IPS-18a (cell line): ENCODE measurements at regions not wholly inside any gene's neighbourhood (a gene's known extent, or its start where the extent isn't known, plus 50 kb on each side); places are given as distances from the start of the nearest gene placed in this dataset.

Experiments
- H3K27ac ChIP-seq: one replicate; pipeline ENCODE4 v1.5.1; 2013; ENCODE audit warnings: low read length
- H3K27me3 ChIP-seq: one replicate; pipeline ENCODE4 v1.6.1; 2013; ENCODE audit warnings: mild to moderate bottlenecking, low read length; ENCODE audit not compliant: control insufficient read depth, insufficient read depth
- H3K36me3 ChIP-seq: one replicate; pipeline ENCODE4 v1.6.1; 2013; ENCODE audit warnings: low read depth, low read length; ENCODE audit not compliant: control insufficient read depth
- H3K4me1 ChIP-seq: one replicate; pipeline ENCODE4 v1.6.1; 2013; ENCODE audit warnings: low read depth, low read length; ENCODE audit not compliant: control insufficient read depth
- H3K4me3 ChIP-seq: one replicate; pipeline ENCODE4 v1.5.1; 2013; ENCODE audit warnings: low read length
- H3K9ac ChIP-seq: one replicate; pipeline ENCODE4 v1.6.1; 2013; ENCODE audit warnings: mild to moderate bottlenecking, low read length, moderate library complexity
- H3K9me3 ChIP-seq: one replicate; pipeline ENCODE4 v1.6.1; 2013; ENCODE audit warnings: low read depth, low read length; ENCODE audit not compliant: control insufficient read depth

DNA sequence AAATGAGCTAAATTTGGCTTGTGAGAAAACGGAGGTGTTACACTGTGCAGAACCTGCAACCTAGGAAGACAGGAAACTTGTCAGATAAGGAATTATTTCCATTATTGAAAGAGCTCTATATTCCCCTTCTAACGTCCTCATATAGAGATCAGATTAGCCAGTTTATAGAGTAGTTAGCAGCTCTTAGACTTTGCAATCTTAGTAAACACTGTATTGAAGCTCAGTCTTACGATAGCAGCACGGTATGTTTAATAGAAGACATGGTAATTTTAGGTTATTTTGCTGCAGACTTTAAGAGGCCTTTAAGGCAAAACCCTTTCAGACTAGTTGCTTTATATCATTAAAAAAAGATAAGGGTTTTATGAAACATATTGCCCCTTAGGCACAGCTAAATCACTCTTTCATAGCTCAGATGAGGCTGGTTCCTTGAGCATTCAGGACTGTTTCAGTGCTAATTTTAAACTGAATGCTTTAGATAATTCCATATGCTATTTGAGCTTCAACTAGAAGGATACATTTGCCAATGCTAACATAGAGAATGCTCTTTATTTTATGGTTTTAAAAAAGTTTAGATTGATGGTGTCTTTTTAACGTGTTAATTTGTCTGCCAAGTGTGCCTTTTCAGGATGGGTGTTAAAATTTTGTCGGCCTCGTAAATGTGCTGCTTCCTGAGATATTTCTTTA, 234.3 kb downstream of the PYDC2 start:
- Histone ChIP-seq H3K27ac (no peak overlapping the region), H3K4me1 (peaks cover 12% of the 10 kb centered on the region)

DNA sequence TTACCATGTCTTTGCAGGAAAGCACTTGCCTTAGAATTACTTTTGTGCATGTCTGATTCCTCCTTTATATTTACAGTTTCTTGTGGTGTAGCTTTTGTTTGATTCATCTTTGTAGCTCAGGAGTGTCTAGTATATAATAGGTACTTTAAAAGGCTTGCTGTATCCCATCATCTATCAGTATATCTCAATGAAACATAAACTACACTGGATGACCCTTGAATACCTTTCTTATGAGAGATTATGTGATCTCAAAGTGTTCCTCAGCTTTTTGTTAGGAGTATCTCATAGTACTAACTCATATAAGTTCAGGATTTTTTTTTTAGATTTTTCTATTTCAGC, 234.8 kb downstream of the PYDC2 start:
- no peak overlapping the region for H3K27ac ChIP-seq

More for the DNA sequence above, 234.3 kb downstream of the PYDC2 start:
- Histone ChIP-seq H3K4me3 (no peak overlapping the region), H3K36me3 (no peaks in the 10 kb centered on the region), H3K9me3 (no peaks in the 10 kb centered on the region), H3K27me3 (no peaks in the 10 kb centered on the region), H3K9ac (no peak overlapping the region)

DNA sequence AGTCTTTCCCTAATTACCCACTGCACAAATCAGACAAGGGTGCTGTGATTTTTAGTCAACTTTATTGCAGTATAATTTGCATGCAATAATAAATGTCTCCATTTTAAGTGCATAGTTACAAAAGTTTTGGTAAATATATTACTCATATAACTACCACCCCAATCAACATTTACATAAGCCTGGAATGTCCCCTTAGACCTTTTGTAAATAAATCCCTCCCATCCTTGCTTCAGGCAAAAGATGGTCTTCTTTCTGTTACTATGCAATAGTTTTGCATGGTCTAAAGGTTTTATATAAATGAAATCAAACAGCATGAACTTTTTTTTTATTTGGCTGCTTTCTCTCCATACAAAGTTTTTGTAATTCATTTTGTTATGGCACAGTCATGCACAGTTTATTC, 235.4 kb downstream of the PYDC2 start:
- Histone ChIP-seq H3K9ac (no peak overlapping the region), H3K9me3 (no peaks in the 10 kb centered on the region), H3K4me3 (no peak overlapping the region), H3K4me1 (peaks cover 9% of the 10 kb centered on the region), H3K27ac (no peak overlapping the region), H3K36me3 (no peaks in the 10 kb centered on the region), H3K27me3 (no peaks in the 10 kb centered on the region)

More for the DNA sequence above, 234.8 kb downstream of the PYDC2 start:
- Histone ChIP-seq H3K9me3 (no peaks in the 10 kb centered on the region), H3K36me3 (no peaks in the 10 kb centered on the region), H3K4me1 (peaks cover 9% of the 10 kb centered on the region), H3K9ac (no peak overlapping the region), H3K4me3 (no peak overlapping the region), H3K27me3 (no peaks in the 10 kb centered on the region)

DNA sequence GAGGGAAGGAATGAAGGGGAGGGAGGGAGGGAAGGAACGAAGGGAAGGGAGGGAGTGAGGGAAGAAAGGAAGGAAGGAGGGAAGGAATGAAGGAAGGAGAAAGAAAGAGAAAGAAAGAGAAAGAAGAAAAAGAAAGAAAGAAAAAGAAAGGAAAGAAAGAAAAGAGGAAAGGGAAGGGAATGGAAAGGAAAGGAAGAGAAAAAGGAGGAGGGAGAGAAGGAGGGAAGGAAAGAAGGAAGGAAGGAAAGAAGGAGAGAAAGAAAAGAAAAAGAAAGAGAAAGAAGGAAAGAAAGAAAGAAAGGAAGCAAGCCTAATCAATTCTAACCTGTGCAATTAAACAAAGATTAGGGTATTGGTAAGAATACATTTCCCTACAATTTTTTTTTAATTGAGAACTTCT, 238.6 kb downstream of the PYDC2 start:
- peaks cover 4% of the 10 kb centered on the region for H3K4me1 ChIP-seq
- H3K9me3 ChIP-seq = no peaks in the 10 kb centered on the region
- H3K9ac ChIP-seq = no peak overlapping the region
- H3K4me3 ChIP-seq = no peak overlapping the region
- no peak overlapping the region for H3K27ac ChIP-seq
- no peaks in the 10 kb centered on the region for H3K36me3 ChIP-seq
- no peaks in the 10 kb centered on the region for H3K27me3 ChIP-seq

DNA sequence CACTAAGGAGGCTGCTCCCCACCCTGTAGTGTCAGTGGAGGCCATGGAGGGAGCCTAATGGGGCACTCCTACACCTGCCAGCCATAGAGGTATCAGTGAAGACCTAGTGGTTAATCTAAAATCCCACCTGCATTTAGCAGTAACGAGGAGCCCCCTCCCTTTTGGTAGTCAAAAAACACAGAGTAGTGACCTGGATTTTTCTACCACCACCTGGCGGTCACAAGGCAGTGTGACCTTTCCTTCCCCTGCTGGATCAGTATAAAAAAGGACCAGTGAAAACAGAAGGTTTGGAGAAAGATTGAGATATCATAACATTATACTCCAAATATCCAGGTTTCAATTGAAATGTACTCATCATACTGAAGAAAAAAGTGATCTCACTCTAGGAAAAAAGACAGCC, 241.2 kb downstream of the PYDC2 start:
- no peaks in the 10 kb centered on the region for H3K27me3 ChIP-seq
- no peak overlapping the region for H3K27ac ChIP-seq
- no peaks in the 10 kb centered on the region for H3K9me3 ChIP-seq
- no peak overlapping the region for H3K9ac ChIP-seq
- no peak overlapping the region for H3K4me3 ChIP-seq
- H3K4me1 ChIP-seq = peaks cover 4% of the 10 kb centered on the region
- no peaks in the 10 kb centered on the region for H3K36me3 ChIP-seq

DNA sequence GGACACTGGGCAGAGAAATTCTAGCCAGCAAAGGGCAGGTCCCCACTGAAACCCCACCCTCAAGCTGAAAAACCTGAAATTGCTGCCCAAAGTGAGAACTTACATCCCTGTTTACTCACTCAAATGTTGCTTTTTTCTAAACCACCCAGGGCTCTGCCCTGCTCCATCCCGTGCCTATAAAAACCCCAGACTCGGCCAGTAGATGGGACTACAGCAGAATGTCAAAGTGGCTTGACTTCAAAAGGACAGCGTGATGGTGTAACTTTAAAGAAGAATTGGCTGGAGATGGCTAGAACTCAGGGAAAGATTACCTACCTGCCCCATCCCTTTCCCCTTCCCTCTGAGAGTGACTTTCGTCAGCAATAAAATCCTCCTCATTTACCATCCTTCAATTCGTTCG, 246.9 kb downstream of the PYDC2 start:
- H3K9me3 ChIP-seq = no peaks in the 10 kb centered on the region
- H3K4me1 ChIP-seq = no peaks in the 10 kb centered on the region
- H3K4me3 ChIP-seq = no peak overlapping the region
- H3K27ac ChIP-seq = no peak overlapping the region
- H3K9ac ChIP-seq = no peak overlapping the region
- no peaks in the 10 kb centered on the region for H3K36me3 ChIP-seq
- no peaks in the 10 kb centered on the region for H3K27me3 ChIP-seq

DNA sequence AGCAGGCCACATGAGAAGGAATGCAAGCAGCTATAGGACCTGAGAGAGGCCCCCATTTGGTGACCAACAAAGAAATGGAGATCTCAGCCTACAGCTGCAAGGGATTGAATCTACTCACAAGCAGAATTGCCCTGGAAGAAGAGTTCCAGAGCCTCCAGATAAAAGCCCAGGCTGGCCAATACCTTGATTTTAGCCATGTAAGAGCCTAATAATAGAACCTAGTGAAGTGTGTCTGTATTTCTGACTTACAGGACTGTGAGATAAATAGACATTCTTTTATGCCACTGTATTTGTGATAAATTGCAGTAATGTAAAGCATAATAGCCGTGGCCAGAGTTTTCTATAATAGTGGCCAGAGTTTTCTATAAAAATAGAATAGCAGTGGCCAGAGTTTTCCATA, 254.6 kb downstream of the PYDC2 start:
- Histone ChIP-seq H3K27me3 (no peaks in the 10 kb centered on the region), H3K4me3 (no peak overlapping the region), H3K9me3 (no peaks in the 10 kb centered on the region), H3K9ac (no peak overlapping the region), H3K36me3 (no peaks in the 10 kb centered on the region), H3K27ac (no peak overlapping the region), H3K4me1 (no peaks in the 10 kb centered on the region)

DNA sequence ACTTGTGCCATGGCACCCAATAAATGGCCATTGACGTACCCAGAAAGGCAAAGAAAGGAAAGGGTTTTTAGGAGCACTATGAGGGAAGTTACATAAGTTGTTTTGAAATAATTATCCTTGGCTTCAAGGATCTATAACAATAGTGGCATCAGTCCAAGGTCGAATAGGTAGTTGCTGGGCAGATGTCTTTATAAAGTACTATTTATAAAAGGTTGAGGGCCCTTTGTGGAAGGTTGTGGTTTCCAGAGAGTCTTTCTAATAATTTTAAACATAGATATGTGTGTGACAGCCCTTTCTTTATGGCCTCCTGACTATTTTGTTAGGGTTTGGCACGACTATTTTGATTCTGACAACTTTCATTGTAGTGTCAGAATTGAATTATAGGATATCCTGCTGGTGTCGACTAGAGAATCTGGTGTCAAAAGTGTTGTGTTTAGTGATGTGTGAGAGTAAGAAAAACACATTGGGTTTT, 260.5 kb downstream of the PYDC2 start:
- Histone ChIP-seq H3K4me3 (no peak overlapping the region), H3K27me3 (no peaks in the 10 kb centered on the region), H3K27ac (no peak overlapping the region), H3K4me1 (no peaks in the 10 kb centered on the region), H3K9ac (no peak overlapping the region), H3K36me3 (no peaks in the 10 kb centered on the region), H3K9me3 (no peaks in the 10 kb centered on the region)

DNA sequence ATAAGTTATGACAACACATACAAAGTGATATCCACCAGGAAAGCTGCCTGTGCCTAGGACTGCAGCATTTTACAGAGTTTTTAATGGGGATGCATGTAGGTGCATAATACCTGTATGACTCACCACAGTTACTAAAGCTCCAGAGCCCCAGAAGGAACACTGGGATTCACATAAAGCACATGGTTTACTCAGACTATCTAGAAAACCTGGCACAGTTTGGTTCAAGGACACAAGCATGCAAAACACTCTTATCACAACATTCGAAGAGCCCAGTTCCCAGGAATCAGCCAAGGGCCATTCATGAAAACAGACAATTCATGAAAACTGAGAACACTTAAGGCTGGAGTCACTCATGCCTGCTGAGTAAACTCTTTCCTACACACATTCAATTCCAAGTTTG, 261.0 kb downstream of the PYDC2 start:
- no peaks in the 10 kb centered on the region for H3K4me1 ChIP-seq
- H3K4me3 ChIP-seq = no peak overlapping the region
- no peaks in the 10 kb centered on the region for H3K9me3 ChIP-seq
- H3K27ac ChIP-seq = no peak overlapping the region
- H3K36me3 ChIP-seq = no peaks in the 10 kb centered on the region
- no peaks in the 10 kb centered on the region for H3K27me3 ChIP-seq
- H3K9ac ChIP-seq = no peak overlapping the region

DNA sequence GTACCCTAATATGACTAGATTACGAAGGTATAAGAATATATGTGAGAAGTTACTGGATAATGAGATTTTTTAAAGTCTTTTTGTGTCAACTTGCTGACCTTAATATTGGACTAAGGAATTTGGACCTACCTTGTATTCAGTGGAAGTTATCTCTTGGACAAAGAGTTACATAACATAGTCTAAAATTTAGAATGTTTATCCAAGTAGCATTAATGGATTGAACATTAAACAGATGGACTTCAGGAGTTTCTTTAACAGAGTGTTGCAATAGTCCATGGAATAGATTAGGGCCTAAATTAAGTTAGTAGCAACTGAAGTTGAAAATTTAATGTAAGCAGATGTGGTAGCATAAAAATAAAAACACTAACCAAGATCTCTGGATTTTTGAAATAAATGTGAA, 266.4 kb downstream of the PYDC2 start:
- no peak overlapping the region for H3K4me3 ChIP-seq
- no peaks in the 10 kb centered on the region for H3K4me1 ChIP-seq
- H3K27ac ChIP-seq = no peak overlapping the region
- H3K27me3 ChIP-seq = no peaks in the 10 kb centered on the region
- H3K9me3 ChIP-seq = no peaks in the 10 kb centered on the region
- H3K9ac ChIP-seq = no peak overlapping the region
- no peaks in the 10 kb centered on the region for H3K36me3 ChIP-seq

DNA sequence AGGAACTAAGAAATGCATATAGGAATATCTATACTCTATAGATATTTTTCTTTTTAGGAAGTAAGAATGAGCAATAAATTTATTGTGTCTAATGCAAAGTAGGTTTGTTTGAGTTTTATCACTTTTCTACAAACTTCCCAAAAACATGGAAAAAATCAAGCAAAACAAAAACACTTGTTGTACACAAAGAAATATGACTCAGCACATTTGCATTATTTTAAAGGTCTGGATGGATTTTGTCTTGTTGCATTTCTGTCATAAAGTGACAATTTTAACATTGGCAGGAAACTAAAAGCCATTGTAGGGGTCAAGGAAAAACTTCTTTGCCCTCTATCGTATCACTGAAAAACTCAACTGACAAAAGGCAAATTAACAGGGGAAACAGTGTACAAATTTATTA, 267.2 kb downstream of the PYDC2 start:
- Histone ChIP-seq H3K36me3 (no peaks in the 10 kb centered on the region), H3K9ac (no peak overlapping the region), H3K9me3 (no peaks in the 10 kb centered on the region), H3K27ac (no peak overlapping the region), H3K4me1 (no peaks in the 10 kb centered on the region), H3K27me3 (no peaks in the 10 kb centered on the region), H3K4me3 (no peak overlapping the region)

DNA sequence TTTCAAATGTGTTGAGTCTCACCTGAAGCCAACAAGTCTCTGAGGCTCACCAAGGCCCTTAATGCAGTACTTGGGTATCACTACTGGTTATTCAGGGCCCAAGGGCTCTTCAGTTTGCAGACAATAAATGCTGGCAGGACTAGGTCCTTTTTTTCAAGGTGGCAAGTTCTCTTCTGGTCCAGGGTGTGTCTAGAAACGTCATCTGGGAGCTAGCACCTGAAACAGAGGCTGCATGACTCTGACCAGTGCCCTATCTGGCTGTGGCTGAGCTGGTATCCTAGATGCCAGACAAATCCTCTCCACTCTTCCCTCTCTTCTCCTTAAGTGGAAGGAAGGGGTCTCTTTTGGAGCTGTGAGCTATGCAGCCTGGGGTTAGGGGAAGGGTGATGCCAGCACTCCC, 276.8 kb downstream of the PYDC2 start:
- Histone ChIP-seq H3K27ac (no peak overlapping the region), H3K9me3 (no peaks in the 10 kb centered on the region), H3K4me1 (no peaks in the 10 kb centered on the region), H3K27me3 (no peaks in the 10 kb centered on the region), H3K9ac (no peak overlapping the region), H3K4me3 (no peak overlapping the region), H3K36me3 (no peaks in the 10 kb centered on the region)
